RWPE2 (cell line): ENCODE measurements at regions not wholly inside any gene's neighbourhood (a gene's known extent, or its start where the extent isn't known, plus 50 kb on each side); places are given as distances from the start of the nearest gene placed in this dataset.
A peak's percentile ranks its signal among the peaks of the same experiment; 100 is the strongest.

ENCODE experiments used
- ATAC-seq: fragments of 200-7000 bp; cut with Tn5 transposase; 3 replicates; pipeline ENCODE4 v1.9.1; 2021; ENCODE audit warnings: low read depth
- DNase-seq: peaks from one replicate; pipeline ENCODE4 v3.0.0-alpha.2; 2020; ENCODE audit warnings: low spot score
- H3K27ac ChIP-seq: fragments of 450-650 bp; 2 replicates; pipeline ENCODE4 v1.5.1; 2017; ENCODE audit warnings: mild to moderate bottlenecking; ENCODE audit not compliant: poor library complexity, severe bottlenecking
- H3K27me3 ChIP-seq: fragments of 250-450 bp; sonication (Bioruptor Pico); 2 replicates; pipeline ENCODE4 v1.5.1; 2021; ENCODE audit warnings: mild to moderate bottlenecking, moderate library complexity; ENCODE audit not compliant: insufficient read depth, poor library complexity, severe bottlenecking
- H3K36me3 ChIP-seq: fragments of 250-450 bp; sonication (Bioruptor Pico); 2 replicates; pipeline ENCODE4 v1.5.1; 2020; ENCODE audit warnings: low read depth, mild to moderate bottlenecking, moderate library complexity
- H3K4me1 ChIP-seq: fragments of 250-450 bp; sonication (Bioruptor Pico); 2 replicates; pipeline ENCODE4 v1.5.1; 2021; ENCODE audit warnings: mild to moderate bottlenecking, moderate library complexity; ENCODE audit not compliant: insufficient read depth, poor library complexity, severe bottlenecking
- H3K4me3 ChIP-seq: fragments of 250-450 bp; sonication (Bioruptor Pico); 2 replicates; pipeline ENCODE4 v1.5.1; 2021; ENCODE audit warnings: mild to moderate bottlenecking, moderate library complexity; ENCODE audit not compliant: severe bottlenecking
- H3K9me3 ChIP-seq: fragments of 250-450 bp; sonication (Bioruptor Pico); 2 replicates; pipeline ENCODE4 v1.5.1; 2021; ENCODE audit warnings: mild to moderate bottlenecking, moderate library complexity; ENCODE audit not compliant: severe bottlenecking
- CTCF ChIP-seq: fragments of 450-650 bp; IDR thresholded peaks from one replicate; pipeline ENCODE4 v1.5.1; 2017; ENCODE audit warnings: mild to moderate bottlenecking, moderate library complexity; ENCODE audit not compliant: poor library complexity, severe bottlenecking

DNA sequence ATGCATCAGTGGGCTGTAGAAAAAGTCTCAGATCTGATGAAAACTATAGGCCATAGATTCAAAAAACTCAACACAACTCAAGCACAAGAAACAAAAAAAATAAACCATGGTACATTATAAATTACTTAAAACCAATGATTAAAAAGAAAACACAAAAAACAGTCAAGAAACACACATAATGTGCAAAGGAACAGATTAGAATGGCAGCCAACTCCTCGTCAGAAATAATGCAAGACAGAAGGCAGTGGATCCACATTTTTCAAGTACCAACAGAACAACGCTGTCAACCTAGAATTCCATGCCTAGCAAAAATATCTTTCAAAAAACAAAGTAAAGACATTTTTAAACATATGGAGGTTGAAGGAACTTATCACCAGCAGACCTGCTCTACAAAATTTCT, 69.7 kb downstream of the PSMB1 start:
- no peaks in the 10 kb centered on the region for H3K9me3 ChIP-seq

GRCh38 chr6:170480050-170480692, 72.9 kb downstream of the PSMB1 start:
- Histone ChIP-seq H3K4me3 (no peak overlapping the region), H3K9me3 (no peaks in the 10 kb centered on the region), H3K27me3 (no peaks in the 10 kb centered on the region), H3K36me3 (no peaks in the 10 kb centered on the region), H3K27ac (no peak overlapping the region), H3K4me1 (no peaks in the 10 kb centered on the region)
- no peak for DNase-seq
- TF ChIP-seq CTCF: no peak
- 0 out of 3 replicates have a peak, but pooled peaks have one; percentile 33 for ATAC-seq

More for the DNA sequence above, 69.7 kb downstream of the PSMB1 start:
- H3K4me3 ChIP-seq: no peak overlapping the region
- TF ChIP-seq CTCF: no peak
- no peak overlapping the region for H3K27ac ChIP-seq
- H3K4me1 ChIP-seq: no peaks in the 10 kb centered on the region
- no peaks in the 10 kb centered on the region for H3K27me3 ChIP-seq
- no peak for DNase-seq
- no peak for ATAC-seq
- H3K36me3 ChIP-seq: no peaks in the 10 kb centered on the region

DNA sequence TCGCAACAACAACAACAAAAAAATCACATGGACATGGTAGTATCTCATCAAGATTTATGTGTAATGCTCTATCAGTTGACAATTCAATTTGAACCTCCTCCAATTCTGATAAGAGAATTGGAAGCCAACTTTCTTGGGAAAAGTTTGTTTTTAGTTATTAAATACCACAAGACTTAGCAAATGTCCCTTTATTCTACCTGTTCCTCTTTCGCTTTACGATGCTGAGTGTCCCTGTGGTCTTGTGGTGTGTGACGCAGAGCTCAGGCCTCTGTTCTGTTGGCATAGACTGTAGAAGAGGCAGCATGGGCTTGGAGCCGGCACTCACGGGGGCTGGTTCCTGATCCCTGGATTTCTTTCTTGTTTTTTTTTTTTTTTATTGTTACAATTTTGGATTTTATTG, 76.7 kb downstream of the PSMB1 start:
- H3K27ac ChIP-seq: no peak overlapping the region
- no peaks in the 10 kb centered on the region for H3K36me3 ChIP-seq
- H3K9me3 ChIP-seq: no peaks in the 10 kb centered on the region
- H3K27me3 ChIP-seq: no peaks in the 10 kb centered on the region
- DNase-seq: no peak
- H3K4me1 ChIP-seq: no peaks in the 10 kb centered on the region
- no peak overlapping the region for H3K4me3 ChIP-seq
- ATAC-seq: no peak
- TF ChIP-seq CTCF: no peak

- Histone ChIP-seq H3K27me3 (no peaks in the 10 kb centered on the region), H3K4me3 (no peak overlapping the region), H3K27ac (no peak overlapping the region), H3K9me3 (no peaks in the 10 kb centered on the region), H3K36me3 (no peaks in the 10 kb centered on the region), H3K4me1 (no peaks in the 10 kb centered on the region)
- ATAC-seq (no peak), DNase-seq (no peak)
- no peak for TF ChIP-seq CTCF
Measured at GRCh38 chr6:170475118-170475517, 78.0 kb downstream of the PSMB1 start.

DNA sequence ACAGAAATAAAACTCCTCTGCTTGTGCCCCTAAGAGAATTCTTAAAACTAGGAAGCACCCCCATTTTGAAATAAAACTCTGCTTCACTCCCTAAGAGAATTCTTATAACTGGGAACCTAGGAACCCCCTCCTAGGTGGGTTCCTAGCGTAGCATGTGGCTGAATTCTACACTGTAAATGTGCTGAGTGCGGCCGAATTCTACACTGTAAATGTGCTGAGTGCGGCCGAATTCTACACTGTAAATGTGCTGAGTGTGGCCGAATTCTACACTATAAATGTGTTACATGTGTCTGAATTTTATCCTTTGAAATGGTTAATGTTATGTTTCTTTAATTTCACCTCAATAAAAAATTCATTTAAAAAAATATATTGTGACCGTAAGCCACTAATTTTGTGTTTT, 79.3 kb downstream of the PSMB1 start:
- no peak for TF ChIP-seq CTCF
- DNase-seq: no peak

More for the DNA sequence above, 79.3 kb downstream of the PSMB1 start:
- Histone ChIP-seq H3K9me3 (no peaks in the 10 kb centered on the region), H3K27ac (no peak overlapping the region), H3K27me3 (no peaks in the 10 kb centered on the region), H3K4me1 (no peaks in the 10 kb centered on the region), H3K36me3 (no peaks in the 10 kb centered on the region), H3K4me3 (no peak overlapping the region)
- ATAC-seq: no peak
